Mesenchymal stem cell (in vitro differentiated cells and primary cell): ENCODE measurements at regions not wholly inside any gene's neighbourhood (a gene's known extent, or its start where the extent isn't known, plus 50 kb on each side); places are given as distances from the start of the nearest gene placed in this dataset.

Experiments
- DNase-seq: peaks from one replicate; pipeline ENCODE4 v3.0.0-alpha.2; 2013
- H2AFZ ChIP-seq: one replicate; pipeline ENCODE4 v1.6.1; 2013; ENCODE audit warnings: low read depth, mild to moderate bottlenecking, control low read depth, inconsistent platforms, low read length, moderate library complexity
- H2AK5ac ChIP-seq: 2 replicates; pipeline ENCODE4 v1.6.1; 2013; ENCODE audit warnings: low read length, moderate library complexity, mild to moderate bottlenecking, inconsistent platforms; ENCODE audit not compliant: severe bottlenecking
- H2BK120ac ChIP-seq: one replicate; pipeline ENCODE4 v1.6.1; 2013; ENCODE audit warnings: low read depth, mild to moderate bottlenecking, inconsistent platforms, low read length, moderate library complexity
- H2BK12ac ChIP-seq, 2 experiments: one replicate each; pipeline ENCODE4 v1.6.1; 2013; ENCODE audit warnings: inconsistent platforms in 2 of 2, low read length in 2 of 2, mild to moderate bottlenecking in 2 of 2, moderate library complexity in 2 of 2, control low read depth in 1 of 2
- H2BK15ac ChIP-seq: one replicate; pipeline ENCODE4 v1.6.1; 2013; ENCODE audit warnings: mild to moderate bottlenecking, low read depth, inconsistent platforms; ENCODE audit not compliant: poor library complexity, severe bottlenecking
- H2BK5ac ChIP-seq: 2 replicates; pipeline ENCODE4 v1.6.1; 2013; ENCODE audit warnings: low read depth, mild to moderate bottlenecking, low read length, control low read depth, inconsistent platforms; ENCODE audit not compliant: poor library complexity, severe bottlenecking
- H3K14ac ChIP-seq, 2 experiments: one replicate each; pipeline ENCODE4 v1.6.1; 2013; ENCODE audit warnings: inconsistent platforms in 2 of 2, low read length in 2 of 2, control low read depth in 1 of 2, mild to moderate bottlenecking in 1 of 2, moderate library complexity in 1 of 2
- H3K18ac ChIP-seq, 2 experiments: one replicate each; pipeline ENCODE4 v1.6.1; 2013; ENCODE audit warnings: inconsistent platforms in 2 of 2, low read length in 2 of 2, control low read depth in 1 of 2, low read depth in 1 of 2, mild to moderate bottlenecking in 1 of 2
- H3K23ac ChIP-seq, 2 experiments: one replicate each; pipeline ENCODE4 v1.6.1; 2013; ENCODE audit warnings: inconsistent platforms in 2 of 2, low read length in 2 of 2, mild to moderate bottlenecking in 2 of 2, moderate library complexity in 2 of 2, control low read depth in 1 of 2
- H3K27ac ChIP-seq: 2 replicates; pipeline ENCODE4 v1.5.1; 2013; ENCODE audit warnings: mild to moderate bottlenecking, moderate library complexity, low read length, control low read depth, inconsistent platforms; ENCODE audit not compliant: poor library complexity, severe bottlenecking
- H3K27me3 ChIP-seq, 2 experiments: 2 replicates each; pipeline versions ENCODE4 v1.6.1 to v1.7.0; 2013; ENCODE audit warnings: low read length in 2 of 2, mild to moderate bottlenecking in 2 of 2, moderate library complexity in 2 of 2, control low read depth in 1 of 2, inconsistent platforms in 1 of 2; ENCODE audit not compliant: control insufficient read depth in 1 of 2, insufficient read depth in 1 of 2
- H3K36me3 ChIP-seq, 2 experiments: 2 replicates each; pipeline versions ENCODE4 v1.6.1 to v1.7.0; 2013; ENCODE audit warnings: low read length in 2 of 2, control low read depth in 1 of 2, inconsistent platforms in 1 of 2, low read depth in 1 of 2, mild to moderate bottlenecking in 1 of 2; ENCODE audit not compliant: insufficient read depth in 2 of 2, control insufficient read depth in 1 of 2
- H3K4ac ChIP-seq, 2 experiments: one replicate each; pipeline ENCODE4 v1.6.1; 2013; ENCODE audit warnings: inconsistent platforms in 2 of 2, low read length in 2 of 2, mild to moderate bottlenecking in 2 of 2, moderate library complexity in 2 of 2, control low read depth in 1 of 2, low read depth in 1 of 2
- H3K4me1 ChIP-seq: 2 replicates; pipeline ENCODE4 v1.6.1; 2013; ENCODE audit warnings: low read depth, low read length, control low read depth; ENCODE audit not compliant: control insufficient read depth, insufficient read depth
- H3K4me2 ChIP-seq: 2 replicates; pipeline ENCODE4 v1.6.1; 2013; ENCODE audit warnings: low read length, mild to moderate bottlenecking, inconsistent platforms; ENCODE audit not compliant: poor library complexity, severe bottlenecking
- H3K4me3 ChIP-seq, 2 experiments: 2 replicates each; pipeline versions ENCODE4 v1.5.1 to v1.7.0; 2013; ENCODE audit warnings: low read length in 2 of 2, mild to moderate bottlenecking in 2 of 2, control low read depth in 1 of 2, low read depth in 1 of 2; ENCODE audit not compliant: insufficient read depth in 1 of 2
- H3K79me1 ChIP-seq: replicated peaks from 2 replicates; pipeline ENCODE4 v1.6.1; 2013; ENCODE audit warnings: mild to moderate bottlenecking, control low read depth, low read length, inconsistent platforms; ENCODE audit not compliant: poor library complexity, severe bottlenecking
- H3K9ac ChIP-seq: 2 replicates; pipeline ENCODE4 v1.7.0; 2013; ENCODE audit warnings: mild to moderate bottlenecking, low read length, moderate library complexity
- H3K9me3 ChIP-seq: 2 replicates; pipeline ENCODE4 v1.7.0; 2013; ENCODE audit warnings: mild to moderate bottlenecking, low read length; ENCODE audit not compliant: control insufficient read depth
- H4K8ac ChIP-seq: one replicate; pipeline ENCODE4 v1.6.1; 2013; ENCODE audit warnings: inconsistent platforms, mild to moderate bottlenecking, low read length, moderate library complexity
- H4K91ac ChIP-seq: one replicate; pipeline ENCODE4 v1.6.1; 2013; ENCODE audit warnings: mild to moderate bottlenecking, low read length, inconsistent platforms
- WGBS: methylation state at CpG from one replicate; pipeline ENCODE4 v1.1.7; 2013; ENCODE audit warnings: mixed read lengths; 5-methylcytosine and 5-hydroxymethylcytosine counted together

DNA sequence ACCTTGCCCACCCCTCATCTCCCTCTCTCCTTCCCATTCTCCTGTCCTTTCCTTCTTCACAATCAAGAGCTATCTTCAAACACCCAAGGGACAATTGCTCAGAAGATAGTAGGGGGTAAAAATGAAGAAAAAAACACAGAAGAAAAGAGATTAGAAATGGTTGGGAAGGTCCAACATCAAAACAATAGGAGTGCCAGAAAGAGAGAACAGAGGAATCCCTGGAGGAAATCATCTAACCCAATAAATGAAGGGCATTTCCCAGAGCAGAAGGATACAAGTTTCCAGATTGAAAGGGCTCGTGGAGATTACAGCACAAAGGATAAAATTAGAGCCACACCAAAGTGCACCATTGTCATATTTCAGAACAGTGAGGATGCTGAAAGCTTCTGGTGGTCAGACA is 145.6 kb downstream of the OAT start:
- Histone ChIP-seq H3K18ac (no peak overlapping the region), H3K79me1 (no peaks in the 10 kb centered on the region), H3K14ac (no peak overlapping the region), H3K27ac (no peak overlapping the region), H3K4me3 (no peak overlapping the region), H3K9ac (no peak overlapping the region), H3K4me2 (no peak overlapping the region), H2AFZ (no peak overlapping the region), H3K9me3 (peaks cover 46% of the 10 kb centered on the region), H3K4ac (no peak overlapping the region), H2BK12ac (no peak overlapping the region), H2BK5ac (no peak overlapping the region), H4K91ac (no peak overlapping the region), H3K36me3 (no peaks in the 10 kb centered on the region), H4K8ac (no peak overlapping the region), H3K4me1 (no peaks in the 10 kb centered on the region), H2AK5ac (no peak overlapping the region), H2BK15ac (no peak overlapping the region), H3K27me3 (peaks cover 0 to 8% of the 10 kb centered on the region in 2 experiments), H3K23ac (no peak overlapping the region), H2BK120ac (no peak overlapping the region)
- DNase-seq: no peak
- WGBS: 43% methylated on average over 1 of the region's 1 CpG

- no peak overlapping the region for H4K91ac ChIP-seq
- no peak overlapping the region for H3K14ac ChIP-seq
- H2AFZ ChIP-seq: no peak overlapping the region
- 75% methylated on average over 3 of the region's 4 CpGs for WGBS
- no peak for DNase-seq
- no peak overlapping the region for H3K9ac ChIP-seq
- H2BK12ac ChIP-seq: no peak overlapping the region
- no peak overlapping the region for H3K18ac ChIP-seq
- no peak overlapping the region for H2BK120ac ChIP-seq
- peaks cover 9% of the 10 kb centered on the region for H3K4me1 ChIP-seq
- no peaks in the 10 kb centered on the region for H3K36me3 ChIP-seq
- H3K79me1 ChIP-seq: no peaks in the 10 kb centered on the region
- H3K4ac ChIP-seq: no peak overlapping the region
- no peak overlapping the region for H3K4me2 ChIP-seq
- no peak overlapping the region for H2BK5ac ChIP-seq
- H3K4me3 ChIP-seq: no peak overlapping the region
- no peak overlapping the region for H3K27ac ChIP-seq
- H2AK5ac ChIP-seq: no peak overlapping the region
- H3K23ac ChIP-seq: no peak overlapping the region
- H3K9me3 ChIP-seq: peaks cover 42% of the 10 kb centered on the region
- peaks cover 0 to 8% of the 10 kb centered on the region in 2 experiments for H3K27me3 ChIP-seq
- no peak overlapping the region for H4K8ac ChIP-seq
- no peak overlapping the region for H2BK15ac ChIP-seq
Observed at GRCh38 chr10:124271676-124272075, 147.0 kb downstream of the OAT start.

DNA sequence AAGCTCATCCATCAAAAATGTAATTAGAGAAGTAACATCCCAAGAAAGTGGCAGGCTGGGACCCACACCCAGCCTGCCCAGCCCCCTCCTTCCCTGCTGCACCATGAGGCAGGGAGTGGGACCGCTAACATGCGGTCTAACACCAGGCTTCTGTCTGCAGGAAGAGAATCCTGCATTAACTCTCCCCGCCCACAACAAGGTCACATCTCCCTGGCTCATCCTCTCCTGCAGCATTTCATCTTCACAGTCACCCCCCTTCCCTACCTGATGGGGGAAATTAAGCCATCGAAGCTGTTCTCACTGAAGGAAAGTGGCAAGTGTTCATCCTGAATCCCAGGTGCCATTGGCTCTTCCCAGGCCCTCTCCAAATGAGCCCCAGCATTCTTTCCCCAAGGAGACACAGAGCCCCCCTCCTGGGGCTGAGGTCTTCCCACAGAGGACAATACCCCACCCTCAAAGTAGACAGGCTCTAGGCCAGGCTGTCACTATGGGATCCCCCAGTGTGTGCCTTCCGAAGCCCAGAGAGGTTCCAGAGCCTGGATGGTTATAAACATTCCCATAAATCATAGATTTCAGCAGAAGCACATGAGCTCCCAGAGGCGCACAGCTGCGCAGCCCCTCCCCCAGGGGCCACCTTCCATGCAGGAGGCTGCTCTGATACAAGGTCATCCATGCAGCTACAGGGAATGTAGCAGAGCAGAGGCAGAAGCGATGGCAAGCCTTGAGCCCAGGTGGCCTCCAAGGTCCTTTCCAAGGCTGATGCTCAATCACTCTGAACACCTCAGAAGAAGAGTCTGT is 148.0 kb downstream of the OAT start:
- Histone ChIP-seq H2BK15ac (no peak overlapping the region), H2AFZ (no peak overlapping the region), H3K27me3 (peaks cover 0 to 8% of the 10 kb centered on the region in 2 experiments), H3K79me1 (no peaks in the 10 kb centered on the region), H3K4ac (no peak overlapping the region), H3K18ac (no peak overlapping the region), H2BK5ac (no peak overlapping the region), H3K4me1 (peaks cover 13% of the 10 kb centered on the region), H3K4me3 (no peak overlapping the region), H3K14ac (no peak overlapping the region), H3K36me3 (no peaks in the 10 kb centered on the region), H2AK5ac (no peak overlapping the region), H2BK12ac (no peak overlapping the region), H2BK120ac (no peak overlapping the region), H3K27ac (no peak overlapping the region), H4K91ac (no peak overlapping the region), H3K23ac (no peak overlapping the region), H3K4me2 (no peak overlapping the region), H3K9ac (no peak overlapping the region), H3K9me3 (peaks cover 42% of the 10 kb centered on the region), H4K8ac (no peak overlapping the region)
- WGBS: 65% methylated on average over 8 of the region's 8 CpGs
- DNase-seq: no peak

DNA sequence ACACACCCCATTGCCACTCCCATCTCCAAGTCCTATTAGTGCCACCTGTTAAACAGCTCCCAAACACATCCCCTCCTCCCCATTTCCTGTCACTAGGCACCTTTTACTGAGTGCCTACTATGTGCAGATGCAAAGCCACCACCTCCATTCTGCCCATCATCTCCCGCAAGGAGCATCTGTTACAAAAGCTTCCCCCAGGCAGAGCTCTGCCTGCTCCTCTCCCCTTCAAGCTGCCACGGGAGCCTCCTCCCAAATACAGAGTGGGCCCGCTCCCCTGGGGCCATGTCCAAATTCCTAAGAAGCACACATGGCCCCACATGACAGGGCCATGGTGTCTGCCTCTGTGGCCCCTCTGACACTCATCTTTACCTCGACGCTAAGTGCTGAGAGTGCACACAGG is 149.7 kb downstream of the OAT start:
- H2BK120ac ChIP-seq: no peak overlapping the region
- peak overlapping the region in 1 of 2 experiments; percentile 59 for H2BK12ac ChIP-seq
- H3K4me2 ChIP-seq: no peak overlapping the region
- H3K27me3 ChIP-seq: peaks cover 0 to 18% of the 10 kb centered on the region in 2 experiments
- no peak overlapping the region for H2AK5ac ChIP-seq
- DNase-seq: no peak
- H3K4me1 ChIP-seq: peaks cover 13% of the 10 kb centered on the region
- H2AFZ ChIP-seq: no peak overlapping the region
- H2BK15ac ChIP-seq: no peak overlapping the region
- H3K4me3 ChIP-seq: no peak overlapping the region
- 90% methylated on average over 5 of the region's 5 CpGs for WGBS
- H3K9me3 ChIP-seq: peaks cover 30% of the 10 kb centered on the region
- H4K8ac ChIP-seq: no peak overlapping the region
- H3K36me3 ChIP-seq: no peaks in the 10 kb centered on the region
- no peak overlapping the region for H3K4ac ChIP-seq
- no peak overlapping the region for H4K91ac ChIP-seq
- H2BK5ac ChIP-seq: no peak overlapping the region
- H3K14ac ChIP-seq: no peak overlapping the region
- no peak overlapping the region for H3K27ac ChIP-seq
- H3K9ac ChIP-seq: no peak overlapping the region
- H3K79me1 ChIP-seq: no peaks in the 10 kb centered on the region
- no peak overlapping the region for H3K23ac ChIP-seq
- H3K18ac ChIP-seq: no peak overlapping the region
